ENCODE measurements at regions not wholly inside any gene's neighbourhood (a gene's known extent, or its start where the extent isn't known, plus 50 kb on each side); places are given as distances from the start of the nearest gene placed in this dataset.

GRCh38 chr4:129821963-129822362, 726.0 kb downstream of the C4orf33 start:
- no peaks in the 10 kb centered on the region for H3K9me1 ChIP-seq (ENCODE audit: control insufficient read depth, insufficient read depth, low read length)
- H3K36me3 ChIP-seq (ENCODE audit: control insufficient read depth, insufficient read depth, low read length), result no peaks in the 10 kb centered on the region
- H3K27ac ChIP-seq (ENCODE audit: extremely low read depth, low read depth, low read length), result no peak overlapping the region
- ATAC-seq (no peak), FAIRE-seq (no peak), DNase-seq (ENCODE audit: extremely low read depth in 1 of 4, low spot score in 3 of 4) (no peak)
- H3K27me3 ChIP-seq (ENCODE audit: control insufficient read depth in 2 of 2, insufficient read depth in 2 of 2, low read length in 2 of 2), result no peaks in the 10 kb centered on the region
- H3K9me3 ChIP-seq (replicated peaks; ENCODE audit: control insufficient read depth, insufficient read depth, low read depth, low read length), result no peaks in the 10 kb centered on the region
- intact Hi-C loops (cut with micrococcal nuclease) (no loop called here), in situ Hi-C loops (cut with MboI) (no loop called here)
- BruUV-seq (replicated peaks), result no TSS peak
- no peak overlapping the region for H3K4me3 ChIP-seq
- TF ChIP-seq PCBP2 (IDR thresholded peaks at IDR 0.05; ENCODE audit: low read depth, low read length, poor library complexity, severe bottlenecking), result no peak
- ChIA-PET CTCF (ENCODE audit: low intra/inter-chr PET ratio) (no interaction called here), POLR2A (no interaction called here)
- H3K4me2 ChIP-seq (ENCODE audit: insufficient read depth, low read length), result no peak overlapping the region
- no peak overlapping the region for H2AFZ ChIP-seq (ENCODE audit: low read depth, low read length)
- no peaks in the 10 kb centered on the region for H4K20me1 ChIP-seq (replicated peaks; ENCODE audit: control insufficient read depth, insufficient read depth, low read length)
- no peaks in the 10 kb centered on the region for H3K4me1 ChIP-seq (replicated peaks in 1 of 2; ENCODE audit: control insufficient read depth in 2 of 2, insufficient read depth in 2 of 2, low read length in 2 of 2)
- no peak overlapping the region for H3K9ac ChIP-seq (ENCODE audit: insufficient read depth in 1 of 2, low read depth in 2 of 2, low read length in 2 of 2)
- no peaks in the 10 kb centered on the region for H3K79me2 ChIP-seq (ENCODE audit: control insufficient read depth, insufficient read depth, low read length)

- Histone ChIP-seq H3K4me2 (ENCODE audit: insufficient read depth, low read length) (no peak overlapping the region), H3K27me3 (ENCODE audit: control insufficient read depth in 2 of 2, insufficient read depth in 2 of 2, low read length in 2 of 2) (no peaks in the 10 kb centered on the region), H3K4me1 (replicated peaks in 1 of 2; ENCODE audit: control insufficient read depth in 2 of 2, insufficient read depth in 2 of 2, low read length in 2 of 2) (no peaks in the 10 kb centered on the region), H3K9me3 (replicated peaks; ENCODE audit: control insufficient read depth, insufficient read depth, low read depth, low read length) (no peaks in the 10 kb centered on the region), H3K79me2 (ENCODE audit: control insufficient read depth, insufficient read depth, low read length) (no peaks in the 10 kb centered on the region), H3K27ac (ENCODE audit: extremely low read depth, low read depth, low read length) (no peak overlapping the region), H4K20me1 (replicated peaks; ENCODE audit: control insufficient read depth, insufficient read depth, low read length) (no peaks in the 10 kb centered on the region), H3K9me1 (ENCODE audit: control insufficient read depth, insufficient read depth, low read length) (no peaks in the 10 kb centered on the region), H3K36me3 (ENCODE audit: control insufficient read depth, insufficient read depth, low read length) (no peaks in the 10 kb centered on the region), H3K4me3 (no peak overlapping the region), H3K9ac (ENCODE audit: insufficient read depth in 1 of 2, low read depth in 2 of 2, low read length in 2 of 2) (no peak overlapping the region), H2AFZ (ENCODE audit: low read depth, low read length) (no peak overlapping the region)
- 0% methylated on average over 2 of the region's 2 CpGs for WGBS (ENCODE audit: insufficient coverage, low coverage, missing lambda C conversion rate)
- intact Hi-C loops (cut with micrococcal nuclease) (no loop called here), in situ Hi-C loops (cut with MboI) (no loop called here)
- FAIRE-seq (no peak), ATAC-seq (no peak), DNase-seq (ENCODE audit: extremely low read depth in 1 of 4, low spot score in 3 of 4) (no peak)
- no peak for TF ChIP-seq HNRNPH1 (optimal IDR thresholded peaks at IDR 0.05; ENCODE audit: low read depth, low read length)
- no peak for TF ChIP-seq E4F1 (CRISPR knock-in tag; IDR thresholded peaks at IDR 0.05; ENCODE audit: borderline replicate concordance)
- no peak for TF ChIP-seq MTF1 (CRISPR knock-in tag; IDR thresholded peaks at IDR 0.05; ENCODE audit: borderline replicate concordance)
- no peak for TF ChIP-seq ZNF197 (CRISPR knock-in tag; IDR thresholded peaks at IDR 0.05; ENCODE audit: low read depth)
- no peak for TF ChIP-seq GTF2F1 (IDR thresholded peaks at IDR 0.05; ENCODE audit: low read depth, low read length)
- no peak for TF ChIP-seq KDM2B (CRISPR knock-in tag; IDR thresholded peaks at IDR 0.05)
- TF ChIP-seq E2F6 (IDR thresholded peaks at IDR 0.05; ENCODE audit: borderline replicate concordance in 1 of 2, extremely low read depth in 1 of 2, insufficient read depth in 1 of 2, insufficient read length in 1 of 2, low read depth in 1 of 2, low read length in 1 of 2, poor library complexity in 1 of 2, severe bottlenecking in 1 of 2), result no peak
- no TSS peak for BruUV-seq (replicated peaks)
- CTCF ChIA-PET (ENCODE audit: low intra/inter-chr PET ratio), result no interaction called here
- POLR2A ChIA-PET, result no interaction called here
Measured at GRCh38 chr4:129822701-129823100, 726.7 kb downstream of the C4orf33 start.
